ENCODE measurements at regions not wholly inside any gene's neighbourhood (a gene's known extent, or its start where the extent isn't known, plus 50 kb on each side); places are given as distances from the start of the nearest gene placed in this dataset.
A peak's percentile ranks its signal among the peaks of the same experiment; 100 is the strongest.
"Not testable (repeated sequence)": the region's sequence is repeated elsewhere in the genome, so short reads cannot be mapped to it uniquely, and the experiment has no call there.

DNA sequence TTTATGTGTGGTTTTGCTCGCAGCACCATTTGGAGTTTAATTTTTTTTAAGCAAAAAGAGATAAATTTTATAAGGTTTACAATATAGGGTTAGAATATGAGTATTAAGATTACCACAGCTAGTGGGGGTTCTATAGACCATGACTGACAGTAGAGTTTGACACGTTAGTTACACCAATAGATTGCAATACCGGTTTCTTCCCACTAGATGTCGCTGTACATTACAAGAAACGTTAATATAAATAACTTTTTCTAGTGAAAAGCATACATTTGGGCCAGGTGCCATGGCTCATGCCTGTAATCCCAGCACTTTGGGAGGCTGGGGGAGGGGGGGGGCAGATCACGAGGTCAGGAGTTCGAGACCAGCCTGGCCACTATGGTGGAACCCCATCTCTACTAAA is 433.6 kb downstream of the MAGEB5 start:
- DNase-seq (ENCODE audit: insufficient read length, low spot score) (peak; percentile 15), FAIRE-seq (no peak)

DNA sequence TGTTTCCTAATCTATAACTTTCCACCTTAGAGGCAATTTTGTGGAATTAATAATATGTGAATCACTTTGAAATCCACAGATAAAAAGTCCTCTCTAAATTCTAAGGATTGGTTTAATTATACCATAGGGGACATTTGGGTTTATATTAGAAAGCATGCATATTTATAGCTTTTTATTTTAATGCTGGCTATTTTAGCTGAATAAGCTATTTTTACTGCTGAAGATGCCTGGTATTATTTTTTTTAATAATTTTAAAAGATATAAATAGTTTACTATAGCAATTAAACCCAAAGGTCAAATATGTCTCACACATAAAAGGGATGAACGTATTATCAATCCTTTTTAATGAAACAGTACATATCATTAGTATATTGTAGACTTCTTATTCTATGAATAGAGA is 415.4 kb downstream of the MAGEB5 start:
- FAIRE-seq, result no peak
- no peak for DNase-seq (ENCODE audit: insufficient read length, low spot score)

DNA sequence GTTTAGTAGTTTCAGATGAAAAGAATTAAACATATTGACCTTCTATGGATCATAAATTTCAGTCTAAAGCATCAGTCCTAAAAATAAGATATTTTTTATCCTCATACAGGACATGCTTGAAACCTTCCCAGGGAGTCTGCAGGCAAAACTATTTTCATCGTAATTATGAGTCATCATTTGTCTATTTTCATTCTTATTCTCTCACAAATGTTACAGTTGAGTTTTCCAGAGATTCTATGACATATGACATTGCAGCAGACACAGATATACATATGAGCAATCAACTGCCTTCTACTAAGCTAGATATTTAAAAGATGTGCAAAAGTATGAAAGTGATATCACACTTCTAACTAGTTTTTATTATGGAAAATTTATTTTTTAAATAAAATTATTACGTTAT is 398.0 kb downstream of the MAGEB5 start:
- no peak for FAIRE-seq
- peak; percentile 31 for DNase-seq (ENCODE audit: insufficient read length, low spot score)

DNA sequence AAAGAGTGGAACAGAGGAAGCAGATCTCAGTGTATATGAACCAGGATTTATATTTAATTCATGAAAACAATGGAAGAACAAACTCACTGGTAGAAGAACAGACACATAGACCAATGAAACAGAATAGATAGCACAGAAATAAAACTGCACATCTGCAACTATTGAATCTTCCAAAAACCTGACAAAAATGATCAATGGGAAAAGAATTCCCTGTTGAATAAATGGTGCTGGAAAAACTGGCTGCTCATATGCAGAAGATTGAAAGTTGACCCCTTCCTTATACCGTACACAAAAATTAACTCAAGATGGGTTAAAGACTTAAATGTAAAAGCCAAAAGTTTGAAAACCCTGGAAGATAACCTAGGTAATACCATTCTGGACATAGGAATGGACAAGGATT is 391.0 kb downstream of the MAGEB5 start:
- DNase-seq (ENCODE audit: insufficient read length, low spot score) (no peak), FAIRE-seq (no peak)

DNA sequence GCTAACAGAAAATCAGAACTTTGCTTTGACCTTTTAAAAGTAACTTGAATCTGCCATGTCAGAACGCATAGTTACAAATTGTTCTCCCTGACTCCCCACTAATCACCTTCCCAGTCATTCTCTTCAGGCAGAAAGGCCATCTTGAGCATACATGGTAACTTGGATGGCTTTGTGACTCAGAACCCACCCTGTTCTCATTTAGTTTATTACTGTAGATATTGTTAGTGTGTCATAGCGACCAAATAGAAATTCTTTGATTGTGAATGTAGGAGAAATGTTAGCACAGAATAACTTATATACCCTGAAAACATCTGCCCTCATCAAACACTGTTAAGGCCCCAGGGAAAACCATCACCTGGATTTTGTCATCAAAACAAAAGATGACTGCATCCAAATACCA is 382.0 kb downstream of the MAGEB5 start:
- FAIRE-seq, result no peak
- no peak for DNase-seq (ENCODE audit: insufficient read length, low spot score)

- DNase-seq (ENCODE audit: insufficient read length, low spot score), result no peak
- FAIRE-seq, result no peak
These were observed 374.9 kb downstream of the MAGEB5 start for GRCh38 chrX:26590849-26591248.

DNA sequence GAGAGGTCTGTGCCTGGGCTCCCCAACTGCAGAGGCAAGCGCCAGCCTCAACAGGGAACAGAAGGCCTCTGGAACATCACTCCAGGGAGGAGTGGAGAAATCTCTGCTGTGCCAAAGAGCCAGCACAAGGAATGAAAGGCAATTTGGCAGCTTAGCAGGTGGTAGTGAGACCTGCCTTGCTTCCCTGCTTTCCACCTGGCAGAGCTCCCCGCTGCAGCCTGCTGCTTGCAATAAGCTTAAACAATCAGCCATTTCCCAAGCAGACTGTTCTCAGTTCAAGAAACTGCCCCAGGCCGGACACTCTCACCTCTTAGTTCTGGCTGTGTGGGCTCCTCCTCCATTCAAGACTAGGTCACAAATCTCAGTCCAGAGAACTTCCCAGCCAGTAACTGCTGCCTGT is 370.6 kb downstream of the MAGEB5 start:
- DNase-seq (ENCODE audit: insufficient read length, low spot score) (no peak), FAIRE-seq (no peak)

DNA sequence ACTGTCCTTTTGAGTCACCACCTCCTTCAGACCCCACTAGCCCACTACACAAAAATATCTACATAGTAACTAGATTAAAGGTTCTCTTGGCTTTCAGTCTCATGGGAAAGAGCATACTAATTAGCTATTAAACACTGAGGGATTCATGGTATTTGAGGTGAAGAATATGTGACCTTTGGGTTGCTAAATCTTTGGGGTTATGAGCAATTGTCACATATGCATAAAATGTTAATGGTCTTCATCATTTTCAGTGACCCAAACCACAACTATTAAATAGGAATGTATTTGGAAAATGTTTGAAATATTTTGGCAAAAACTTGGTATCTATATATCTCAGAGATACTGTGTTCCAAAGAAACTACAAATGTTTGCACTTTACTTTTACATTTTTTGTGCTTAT is 365.1 kb downstream of the MAGEB5 start:
- DNase-seq (ENCODE audit: insufficient read length, low spot score), result no peak
- no peak for FAIRE-seq

DNA sequence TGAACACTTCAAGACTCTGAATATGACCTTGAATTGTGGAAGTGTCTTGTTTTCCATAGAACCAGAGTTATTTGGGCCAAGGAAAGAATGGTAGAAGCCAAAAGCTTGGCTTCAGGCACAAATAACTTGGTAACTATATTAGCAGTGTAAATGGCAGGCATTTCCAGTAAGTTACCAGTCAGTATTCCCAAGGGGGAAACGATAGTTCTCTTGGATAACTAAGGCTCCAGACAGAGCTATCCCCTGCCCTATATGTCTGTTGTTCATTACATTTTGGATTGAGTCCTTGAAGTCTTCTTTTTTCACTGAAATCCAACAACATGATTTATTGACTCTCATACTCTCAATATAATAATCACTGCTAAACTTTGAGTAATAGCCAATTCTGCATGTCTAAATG is 364.1 kb downstream of the MAGEB5 start:
- DNase-seq (ENCODE audit: insufficient read length, low spot score) (no peak), FAIRE-seq (no peak)

DNA sequence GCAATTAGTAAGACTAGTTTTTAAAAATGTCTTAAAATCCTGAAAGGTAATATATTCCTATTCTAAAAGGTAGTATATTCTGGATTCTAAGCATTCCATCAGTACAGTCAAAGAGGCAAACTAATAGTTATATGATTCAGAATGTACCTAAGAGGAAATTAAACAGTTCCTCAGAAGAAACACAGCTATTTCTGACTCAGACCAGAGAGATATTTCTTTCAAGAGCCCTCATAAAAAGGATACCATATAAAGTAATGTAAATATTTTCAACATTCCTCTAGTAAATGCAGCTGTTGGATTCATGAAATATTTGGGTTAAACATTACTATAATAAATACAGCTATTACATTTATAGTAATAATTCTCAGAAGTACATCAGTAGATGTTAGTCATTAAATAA is 358.3 kb downstream of the MAGEB5 start:
- FAIRE-seq (no peak), DNase-seq (ENCODE audit: insufficient read length, low spot score) (peak; percentile 26)

DNA sequence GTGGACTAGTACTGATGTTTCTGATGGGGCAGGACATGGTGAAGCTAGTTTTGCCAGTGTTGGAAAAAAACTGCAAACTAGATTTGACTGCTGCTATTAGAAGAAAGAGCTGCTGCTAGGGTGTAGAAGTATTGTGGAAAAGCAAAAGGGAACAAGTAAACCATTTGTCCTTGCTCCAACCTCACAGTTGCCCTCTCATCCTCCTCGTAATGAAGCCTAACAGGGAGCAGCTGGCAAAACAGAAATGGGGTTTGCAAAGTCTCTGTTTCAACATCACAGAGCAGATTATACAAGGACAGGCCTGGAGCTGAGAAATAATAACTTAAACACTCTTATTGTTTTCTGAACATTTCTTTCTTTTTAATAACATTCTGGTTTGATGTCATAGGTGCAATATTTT is 346.2 kb downstream of the MAGEB5 start:
- DNase-seq (ENCODE audit: insufficient read length, low spot score) (no peak), FAIRE-seq (no peak)

DNA sequence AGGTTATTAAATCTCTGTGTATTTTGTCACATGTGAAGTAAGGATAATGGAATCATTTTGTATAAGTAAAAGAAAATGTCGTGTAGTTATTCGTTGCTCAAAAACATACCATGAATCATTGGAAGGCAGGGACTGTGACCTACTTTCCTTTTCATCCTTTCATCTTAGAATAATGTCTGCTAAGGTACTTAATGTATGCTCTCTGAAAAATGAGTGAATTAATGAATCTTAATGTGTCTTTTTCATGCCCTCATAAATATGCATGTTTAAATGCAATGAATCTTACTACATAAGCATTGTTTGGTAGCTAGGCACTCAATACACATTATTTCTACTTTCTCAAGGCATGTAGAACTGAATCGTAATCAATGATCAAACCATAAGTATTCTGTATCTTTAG is 343.9 kb downstream of the MAGEB5 start:
- FAIRE-seq, result no peak
- DNase-seq (ENCODE audit: insufficient read length, low spot score), result no peak

GRCh38 chrX:26558719-26559386 is 342.9 kb downstream of the MAGEB5 start:
- FAIRE-seq, result no peak

DNA sequence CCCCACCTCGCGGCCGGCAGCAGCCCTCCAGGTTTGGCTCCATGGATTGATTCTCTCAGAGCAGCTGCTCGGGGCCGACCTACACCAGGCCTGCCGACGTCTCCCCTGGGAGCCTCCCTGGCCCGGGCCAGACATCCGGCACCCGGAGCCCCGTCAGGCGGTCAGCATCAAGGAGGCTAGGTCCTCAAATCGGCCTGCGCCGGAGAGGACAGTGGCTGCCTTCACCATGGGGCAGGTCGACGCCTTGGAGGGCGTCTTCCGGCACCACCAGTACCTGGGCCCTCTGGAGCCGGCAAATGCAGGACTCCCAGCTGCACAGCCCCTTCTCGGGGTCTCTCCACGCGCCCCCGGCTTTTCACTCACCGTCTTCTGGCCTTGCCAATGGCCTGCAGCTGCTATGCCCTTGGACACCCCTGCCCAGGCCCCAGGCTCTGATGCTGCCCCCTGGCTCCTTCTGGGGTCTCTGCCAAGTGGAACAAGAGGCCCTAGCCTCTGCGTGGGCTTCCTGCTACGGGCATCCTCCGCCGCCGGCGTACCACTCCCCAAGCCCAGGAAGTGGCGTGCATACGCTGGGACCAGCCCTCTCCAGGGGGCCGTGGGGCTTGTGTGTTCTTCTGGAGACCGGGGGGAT is 341.8 kb downstream of the MAGEB5 start:
- FAIRE-seq (no peak), DNase-seq (ENCODE audit: insufficient read length, low spot score) (no peak)

More at GRCh38 chrX:26558719-26559386, 342.9 kb downstream of the MAGEB5 start:
- DNase-seq (ENCODE audit: insufficient read length, low spot score), result no peak

GRCh38 chrX:26525768-26526167 is 309.8 kb downstream of the MAGEB5 start:
- FAIRE-seq; DNase-seq (ENCODE audit: insufficient read length, low spot score): not testable (repeated sequence)

DNA sequence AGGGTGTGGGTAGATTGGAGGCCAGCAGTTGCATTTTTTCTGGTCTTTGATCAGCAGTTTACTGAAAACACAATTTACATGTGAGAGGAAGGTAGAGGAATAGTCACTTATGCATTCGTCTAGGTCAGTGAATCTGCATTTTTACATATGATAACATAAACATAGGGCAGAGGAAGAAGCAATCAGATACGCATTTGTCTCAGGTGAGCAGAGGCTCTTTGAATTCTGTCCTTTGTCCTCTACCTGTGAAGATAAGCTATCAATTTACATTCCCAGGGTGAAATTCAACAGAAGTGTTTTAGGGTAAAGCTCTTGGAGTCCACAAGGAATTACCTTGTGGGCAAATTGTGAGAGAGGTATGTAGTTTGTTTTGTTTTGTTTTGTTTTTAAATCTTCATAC is 306.5 kb downstream of the MAGEB5 start:
- no peak for DNase-seq (ENCODE audit: insufficient read length, low spot score)
- FAIRE-seq, result no peak

- no peak for DNase-seq (ENCODE audit: insufficient read length, low spot score)
- no peak for FAIRE-seq
These were observed 295.8 kb downstream of the MAGEB5 start for GRCh38 chrX:26511589-26512363.

- peak; percentile 67 for FAIRE-seq
- DNase-seq (ENCODE audit: insufficient read length, low spot score), result no peak
These were observed 255.0 kb downstream of the MAGEB5 start for GRCh38 chrX:26470941-26471340.

GRCh38 chrX:26466387-26466786 is 250.4 kb downstream of the MAGEB5 start:
- FAIRE-seq (no peak), DNase-seq (ENCODE audit: insufficient read length, low spot score) (no peak)

DNA sequence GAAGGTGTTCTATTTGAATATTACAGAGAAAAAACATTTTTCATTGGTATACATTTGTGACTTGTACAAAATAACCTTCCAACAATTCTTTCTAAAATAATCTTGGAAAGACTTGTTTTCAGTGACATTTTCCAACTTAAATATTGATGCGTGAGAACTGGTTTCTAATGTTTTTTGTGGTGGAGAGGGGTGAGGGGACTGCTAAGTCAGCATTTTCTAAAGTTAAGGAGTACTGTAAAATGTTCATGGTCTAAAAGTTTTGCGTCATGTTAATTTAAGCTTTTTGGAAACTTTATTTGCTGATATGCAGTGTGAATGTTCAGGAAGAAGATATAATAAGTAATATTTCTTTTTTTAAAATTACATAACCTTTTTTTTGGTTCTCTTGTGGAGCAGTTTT is 229.3 kb downstream of the MAGEB5 start:
- FAIRE-seq, result no peak
- no peak for DNase-seq (ENCODE audit: insufficient read length, low spot score)

DNA sequence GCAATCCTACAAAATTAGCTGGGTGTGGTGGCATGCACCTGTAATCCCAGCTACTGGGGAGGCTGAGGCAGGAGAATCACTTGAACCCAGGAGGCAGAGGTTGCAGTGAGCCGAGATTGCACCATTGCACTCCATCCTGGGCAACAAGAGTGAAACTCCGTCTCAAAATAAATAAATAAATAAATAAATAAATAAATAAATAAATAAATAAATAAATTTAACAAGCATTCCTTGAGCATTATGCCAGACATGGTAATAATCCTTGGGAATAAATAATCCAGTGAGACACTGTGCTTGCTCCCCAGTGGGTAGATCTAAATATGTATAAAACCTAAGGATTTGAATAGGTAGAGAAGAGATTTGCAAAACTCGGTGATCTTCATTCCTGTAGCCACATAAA is 228.4 kb downstream of the MAGEB5 start:
- not testable (repeated sequence) for DNase-seq (ENCODE audit: insufficient read length, low spot score); FAIRE-seq

DNA sequence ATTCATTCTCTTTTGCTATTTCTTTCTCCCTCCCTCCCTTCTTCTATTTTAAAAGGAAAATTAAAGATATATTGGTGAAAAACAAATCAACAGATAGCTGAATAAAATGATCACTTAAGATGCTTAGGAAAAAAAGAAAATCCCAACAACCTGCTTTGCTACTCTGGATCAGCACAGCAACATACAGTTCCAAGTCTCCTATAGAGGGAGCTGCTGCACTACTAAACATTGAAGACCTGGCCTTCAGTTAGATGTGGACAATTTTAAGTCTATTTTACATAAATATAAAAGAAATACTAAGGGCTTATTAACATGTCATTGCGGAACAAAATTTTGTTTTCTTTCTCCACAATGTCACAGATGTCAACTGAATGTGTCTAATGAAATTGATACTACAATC is 226.4 kb downstream of the MAGEB5 start:
- no peak for FAIRE-seq

More for the DNA sequence above, 226.4 kb downstream of the MAGEB5 start:
- DNase-seq (ENCODE audit: insufficient read length, low spot score), result peak; percentile 13
